ENCODE measurements at regions not wholly inside any gene's neighbourhood (a gene's known extent, or its start where the extent isn't known, plus 50 kb on each side); places are given as distances from the start of the nearest gene placed in this dataset.

GRCh38 chr1:242788771-242789170, 264.3 kb upstream of the PLD5 start:
- Histone ChIP-seq H2BK5ac (ENCODE audit: low read depth, low read length) (no peak overlapping the region), H3K36me3 (ENCODE audit: control insufficient read depth in 2 of 4, insufficient read depth in 4 of 4, low read length in 3 of 4) (no peaks in the 10 kb centered on the region), H2AFZ (ENCODE audit: low read length) (no peak overlapping the region), H3K18ac (ENCODE audit: extremely low read depth, low read length) (no peak overlapping the region), H3K9ac (replicated peaks in 1 of 4; ENCODE audit: extremely low read depth in 1 of 4, low read depth in 3 of 4, low read length in 3 of 4) (no peak overlapping the region), H3K4me1 (replicated peaks in 1 of 4; ENCODE audit: control insufficient read depth in 3 of 4, insufficient read depth in 4 of 4, low read length in 3 of 4) (no peaks in the 10 kb centered on the region), H3K23me2 (ENCODE audit: low read depth, low read length) (no peaks in the 10 kb centered on the region; the same call in 1 of the 2 replicates), H2AK5ac (ENCODE audit: low read depth, low read length) (no peak overlapping the region), H3K56ac (replicated peaks; ENCODE audit: insufficient read length, low read depth, low read length) (no peak overlapping the region), H2BK120ac (replicated peaks; ENCODE audit: low read depth, low read length) (no peak overlapping the region), H4K5ac (ENCODE audit: insufficient read length, low read depth, low read length) (no peak overlapping the region), H4K91ac (replicated peaks; ENCODE audit: insufficient read length, low read length) (no peak overlapping the region), H3K4me2 (ENCODE audit: insufficient read depth in 1 of 2, low read depth in 2 of 2, low read length in 2 of 2) (no peak overlapping the region), H3K27ac (ENCODE audit: low read depth, low read length) (no peak overlapping the region), H3K79me2 (ENCODE audit: control insufficient read depth in 1 of 2, insufficient read depth in 2 of 2, low read length in 2 of 2) (no peaks in the 10 kb centered on the region), H3K4me3 (ENCODE audit: extremely low read depth in 1 of 4, insufficient read depth in 2 of 4, low read depth in 3 of 4, low read length in 4 of 4) (no peak overlapping the region), H2BK20ac (ENCODE audit: low read length) (no peak overlapping the region), H2BK12ac (ENCODE audit: low read depth, low read length) (no peak overlapping the region), H3K27me3 (replicated peaks in 1 of 4; ENCODE audit: control insufficient read depth in 3 of 4, extremely low read depth in 1 of 4, insufficient read depth in 3 of 4, low read length in 3 of 4) (no peaks in the 10 kb centered on the region), H3K9me3 (ENCODE audit: insufficient read depth in 2 of 2, low read depth in 1 of 2, low read length in 1 of 2) (no peaks in the 10 kb centered on the region), H2BK15ac (ENCODE audit: low read length) (no peak overlapping the region), H3K23ac (ENCODE audit: insufficient read length) (no peak overlapping the region), H3K79me1 (ENCODE audit: low read depth, low read length) (no peaks in the 10 kb centered on the region), H4K8ac (ENCODE audit: extremely low read depth, insufficient read depth, low read length) (no peak overlapping the region), H3K14ac (ENCODE audit: insufficient read length) (no peak overlapping the region), H4K20me1 (replicated peaks in 1 of 2; ENCODE audit: control insufficient read depth in 1 of 2, insufficient read depth in 2 of 2, low read length in 2 of 2) (no peaks in the 10 kb centered on the region), H3K4ac (replicated peaks; ENCODE audit: insufficient read length, low read depth, low read length) (no peak overlapping the region)
- POLR2A ChIA-PET (ENCODE audit: partially characterized antibody): no interaction called here
- 86% methylated on average over 2 of the region's 2 CpGs; no CpG with 5 or more reads in 1 of the 2 experiments for WGBS, 2 experiments (ENCODE audit: extremely low coverage in 1 of 2, insufficient coverage in 1 of 2, insufficient read length in 1 of 2, insufficient replicate concordance in 2 of 2, low coverage in 1 of 2, low lambda C conversion rate in 2 of 2, missing lambda C conversion rate in 1 of 2)
- CTCF ChIA-PET (ENCODE audit: partially characterized antibody): no interaction called here
- DNase-seq (ENCODE audit: low read depth in 1 of 2, low spot score in 2 of 2): no peak
- no peak for FAIRE-seq
- TF ChIP-seq EGR1 (IDR thresholded peaks at IDR 0.05; ENCODE audit: borderline replicate concordance, low read depth, low read length) (no peak), RFX5 (IDR thresholded peaks at IDR 0.05; ENCODE audit: borderline replicate concordance, low read depth, low read length) (no peak), SAP30 (IDR thresholded peaks at IDR 0.05; ENCODE audit: insufficient read depth, insufficient replicate concordance, low read length) (no peak), RAD21 (IDR thresholded peaks at IDR 0.05 in 1 of 2, conservative IDR thresholded peaks at IDR 0.05 in 1 of 2; ENCODE audit: low read depth in 2 of 2, low read length in 2 of 2) (no peak), RXRA (IDR thresholded peaks at IDR 0.05; ENCODE audit: insufficient read depth, low read depth, low read length) (no peak), NRF1 (IDR thresholded peaks at IDR 0.05; ENCODE audit: low read depth, low read length) (no peak), CBX5 (IDR thresholded peaks at IDR 0.05; ENCODE audit: low read depth, low read length) (no peak), POU5F1 (IDR thresholded peaks at IDR 0.05; ENCODE audit: low read depth, low read length) (no peak), EP300 (IDR thresholded peaks at IDR 0.05; ENCODE audit: borderline replicate concordance in 1 of 2, low read depth in 2 of 2, low read length in 2 of 2) (no peak), BACH1 (IDR thresholded peaks at IDR 0.05; ENCODE audit: low read length) (no peak), CHD1 (IDR thresholded peaks at IDR 0.05; ENCODE audit: low read depth, low read length) (no peak), RNF2 (IDR thresholded peaks at IDR 0.05; ENCODE audit: borderline replicate concordance, low read depth, low read length, missing control alignments, poor library complexity, severe bottlenecking) (no peak), MAFK (IDR thresholded peaks at IDR 0.05; ENCODE audit: low read depth, low read length) (no peak), POLR2A (IDR thresholded peaks at IDR 0.05; ENCODE audit: control extremely low read depth in 1 of 2, low read depth in 2 of 2, low read length in 2 of 2) (no peak)
- TF ChIP-seq, protein P1, sequence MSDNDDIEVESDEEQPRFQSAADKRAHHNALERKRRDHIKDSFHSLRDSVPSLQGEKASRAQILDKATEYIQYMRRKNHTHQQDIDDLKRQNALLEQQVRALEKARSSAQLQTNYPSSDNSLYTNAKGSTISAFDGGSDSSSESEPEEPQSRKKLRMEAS (IDR thresholded peaks at IDR 0.05): no peak
